Fibroblast of the conjunctiva (primary cell): ENCODE measurements at regions not wholly inside any gene's neighbourhood (a gene's known extent, or its start where the extent isn't known, plus 50 kb on each side); places are given as distances from the start of the nearest gene placed in this dataset.
"Not testable (repeated sequence)": the region's sequence is repeated elsewhere in the genome, so short reads cannot be mapped to it uniquely, and the experiment has no call there.

Source experiments
- DNase-seq: peaks from one replicate; pipeline ENCODE4 v3.0.0-alpha.2; 2010; ENCODE audit warnings: low read depth

- peak; percentile 13 for DNase-seq
Observed at GRCh38 chr11:33970984-33971466, 79.1 kb upstream of the LMO2 start.

GRCh38 chr11:33967451-33967850 is 75.6 kb upstream of the LMO2 start:
- DNase-seq: no peak

- no peak for DNase-seq
Observed at GRCh38 chr11:33965032-33965431, 73.2 kb upstream of the LMO2 start.

GRCh38 chr11:33959855-33960400 is 68.1 kb upstream of the LMO2 start:
- DNase-seq: no peak

GRCh38 chr11:33957304-33957917 is 65.5 kb upstream of the LMO2 start:
- DNase-seq: no peak

- DNase-seq: no peak
Observed at GRCh38 chr11:33956611-33957010, 64.7 kb upstream of the LMO2 start.

- no peak for DNase-seq
Observed at GRCh38 chr11:33953289-33953688, 61.4 kb upstream of the LMO2 start.

GRCh38 chr11:33952805-33953204 is 60.9 kb upstream of the LMO2 start:
- DNase-seq: no peak

GRCh38 chr11:33949252-33949913 is 57.5 kb upstream of the LMO2 start:
- DNase-seq: no peak

- no peak for DNase-seq
Observed at GRCh38 chr11:33948494-33948893, 56.6 kb upstream of the LMO2 start.

GRCh38 chr11:33947918-33948317 is 56.0 kb upstream of the LMO2 start:
- DNase-seq: not testable (repeated sequence)

GRCh38 chr11:33946930-33947329 is 55.1 kb upstream of the LMO2 start:
- DNase-seq: no peak

GRCh38 chr11:33945481-33946268 is 53.8 kb upstream of the LMO2 start:
- no peak for DNase-seq

- no peak for DNase-seq
Observed at GRCh38 chr11:33944693-33945424, 53.0 kb upstream of the LMO2 start.

- no peak for DNase-seq
Observed at GRCh38 chr11:33944345-33944692, 52.4 kb upstream of the LMO2 start.

- peak; percentile 53 for DNase-seq
Observed at GRCh38 chr11:33942954-33943353, 51.1 kb upstream of the LMO2 start.

- DNase-seq: no peak
Observed at GRCh38 chr11:33941637-33942160, 49.8 kb upstream of the LMO2 start.
